AG09309 (cell line): ENCODE measurements at regions not wholly inside any gene's neighbourhood (a gene's known extent, or its start where the extent isn't known, plus 50 kb on each side); places are given as distances from the start of the nearest gene placed in this dataset.

Experiments used
- DNase-seq: peaks from one replicate; pipeline ENCODE4 v3.0.0-alpha.2; 2010; ENCODE audit warnings: low read depth
- H3K4me3 ChIP-seq: 2 replicates; pipeline ENCODE4 v1.5.1; 2011; ENCODE audit warnings: mild to moderate bottlenecking, low read depth, low read length, moderate library complexity; ENCODE audit not compliant: control insufficient read depth
- CTCF ChIP-seq: IDR thresholded peaks from 2 replicates; pipeline ENCODE4 v1.5.1; 2011; ENCODE audit warnings: mild to moderate bottlenecking, low read depth, low read length, inconsistent platforms; ENCODE audit not compliant: insufficient read depth, control insufficient read depth; ENCODE audit errors: missing control alignments

GRCh38 chr3:6437631-6438030 is 423.3 kb upstream of the GRM7 start:
- no peak for TF ChIP-seq CTCF
- H3K4me3 ChIP-seq, result no peak overlapping the region
- no peak for DNase-seq

- no peak for DNase-seq
- no peak overlapping the region for H3K4me3 ChIP-seq
- TF ChIP-seq CTCF, result no peak
These were observed 422.9 kb upstream of the GRM7 start for GRCh38 chr3:6438031-6438430.

GRCh38 chr3:6439226-6439625 is 421.7 kb upstream of the GRM7 start:
- no peak for DNase-seq
- H3K4me3 ChIP-seq, result no peak overlapping the region
- no peak for TF ChIP-seq CTCF

- TF ChIP-seq CTCF, result no peak
- no peak overlapping the region for H3K4me3 ChIP-seq
- DNase-seq, result no peak
These were observed 421.1 kb upstream of the GRM7 start for GRCh38 chr3:6439824-6440223.

DNA sequence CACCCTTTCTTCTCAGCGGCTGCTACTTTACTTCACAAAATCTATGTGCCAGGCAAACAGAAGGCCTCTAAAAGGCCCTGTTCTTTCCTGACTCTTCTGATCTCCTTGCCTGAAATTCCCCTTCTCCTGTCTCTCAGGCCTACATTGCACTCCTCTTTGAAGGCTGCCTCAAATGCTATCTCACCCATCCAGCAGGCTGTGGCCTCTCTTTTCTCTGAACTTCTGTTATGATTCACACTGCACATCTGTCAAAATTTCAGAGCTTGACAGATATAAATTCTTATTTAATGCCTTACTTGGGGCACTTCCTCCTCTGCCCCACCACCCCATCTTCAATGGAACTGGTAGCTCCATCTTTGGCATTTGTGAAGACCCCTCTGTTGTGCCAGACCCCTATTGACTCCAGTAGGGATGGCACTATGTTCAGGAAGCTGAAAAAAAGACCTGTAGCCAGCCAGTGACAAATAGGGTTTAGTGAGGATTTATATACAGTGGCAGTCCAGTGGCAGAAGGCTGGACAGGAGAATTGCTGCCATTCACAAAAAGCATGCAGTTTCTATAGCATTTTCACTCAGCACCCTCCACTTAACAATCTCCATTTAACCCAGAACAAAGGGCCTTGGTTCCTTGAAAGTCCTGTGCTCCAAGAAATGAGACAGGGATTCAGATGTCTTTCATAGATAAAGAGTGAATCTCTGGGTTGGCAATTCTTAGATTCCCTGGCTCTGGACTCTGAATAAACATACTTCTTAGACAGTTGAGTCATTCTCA is 415.8 kb upstream of the GRM7 start:
- no peak for DNase-seq
- H3K4me3 ChIP-seq, result no peak overlapping the region
- TF ChIP-seq CTCF, result no peak

DNA sequence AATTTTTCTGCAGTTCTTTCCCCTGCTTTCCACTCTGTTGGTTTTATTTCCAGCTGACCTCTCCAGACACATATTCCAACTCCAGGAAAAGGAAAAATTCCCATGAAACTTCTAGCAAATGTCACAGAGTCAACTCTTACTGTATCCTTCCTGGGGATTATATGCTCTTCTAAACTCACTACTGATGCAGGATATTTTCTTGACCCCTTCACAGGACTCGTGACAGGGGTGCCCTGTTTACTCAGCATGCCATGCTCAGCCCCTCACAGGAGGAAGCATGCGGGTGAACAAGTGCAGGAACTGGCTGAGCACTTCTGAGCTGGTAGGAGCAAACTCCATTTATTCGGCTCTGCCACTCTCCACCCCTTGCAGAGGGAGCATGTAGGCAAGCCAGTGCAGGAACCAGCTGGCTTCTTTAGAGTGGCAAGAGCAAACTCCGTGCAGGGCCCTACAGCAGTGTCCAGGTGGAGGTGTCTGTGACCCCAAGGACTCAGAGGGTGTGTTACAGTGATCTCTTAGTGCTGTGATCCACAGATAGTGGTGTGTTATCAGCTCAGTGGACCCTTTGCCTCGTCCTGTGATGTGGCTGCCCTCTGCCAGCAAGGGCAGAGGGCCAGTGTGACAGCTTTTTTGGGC is 413.6 kb upstream of the GRM7 start:
- TF ChIP-seq CTCF, result no peak
- no peak overlapping the region for H3K4me3 ChIP-seq
- no peak for DNase-seq
